OCI-LY3 (cell line): ENCODE measurements at regions not wholly inside any gene's neighbourhood (a gene's known extent, or its start where the extent isn't known, plus 50 kb on each side); places are given as distances from the start of the nearest gene placed in this dataset.

Source experiments
- H2AFZ ChIP-seq: fragments of 200-600, 300-600 bp; shearing (Covaris generic); 2 replicates; pipeline ENCODE4 v1.6.0; 2014; ENCODE audit warnings: antibody characterized with exemption, low read depth, low read length
- H3K27ac ChIP-seq: fragments of 200-600, 300-600 bp; sonication (generic); 2 replicates; pipeline ENCODE4 v1.5.1; 2014; ENCODE audit warnings: mild to moderate bottlenecking, low read length, moderate library complexity, mixed read lengths
- H3K27me3 ChIP-seq: fragments of 200-600, 300-600 bp; sonication (generic); 2 replicates; pipeline ENCODE4 v1.6.1; 2014; ENCODE audit warnings: low read depth, low read length, mixed read lengths
- H3K36me3 ChIP-seq: fragments of 200-600, 300-600 bp; sonication (generic); replicated peaks from 2 replicates; pipeline ENCODE3; 2014; ENCODE audit warnings: low read depth, low read length, mixed read lengths
- H3K4me1 ChIP-seq: fragments of 300-600, 200-600 bp; sonication (generic); 2 replicates; pipeline ENCODE4 v1.6.1; 2014; ENCODE audit warnings: low read length, mixed read lengths
- H3K4me2 ChIP-seq: fragments of 200-600, 300-600 bp; sonication (generic); 2 replicates; pipeline ENCODE4 v1.6.1; 2014; ENCODE audit warnings: low read length, mixed read lengths
- H3K4me3 ChIP-seq: fragments of 300-600, 200-600 bp; sonication (generic); 2 replicates; pipeline ENCODE4 v1.5.1; 2014; ENCODE audit warnings: antibody characterized with exemption, mild to moderate bottlenecking, low read length, moderate library complexity
- H3K79me2 ChIP-seq: fragments of 300-600, 200-600 bp; shearing (Covaris generic); 2 replicates; pipeline ENCODE4 v1.6.1; 2014; ENCODE audit warnings: mild to moderate bottlenecking, low read length, mixed read lengths
- H3K9ac ChIP-seq: fragments of 300-600, 200-600 bp; shearing (Covaris generic); 2 replicates; pipeline ENCODE4 v1.6.0; 2014; ENCODE audit warnings: mild to moderate bottlenecking, low read length, moderate library complexity
- H3K9me3 ChIP-seq: fragments of 200-600, 300-600 bp; shearing (Covaris generic); 2 replicates; pipeline ENCODE4 v1.6.1; 2014; ENCODE audit warnings: low read length, mixed read lengths; ENCODE audit not compliant: insufficient read depth
- H4K20me1 ChIP-seq: fragments of 200-600, 300-600 bp; sonication (generic); 2 replicates; pipeline ENCODE4 v1.6.1; 2016; ENCODE audit warnings: low read length, mixed read lengths; ENCODE audit not compliant: insufficient read depth
- CTCF ChIP-seq: fragments of 200-600, 300-600 bp; sonication (generic); IDR thresholded peaks from 2 replicates; pipeline ENCODE4 v1.5.1; 2014; ENCODE audit warnings: antibody characterized with exemption, low read length, low read depth
- EZH2phosphoT487 ChIP-seq: fragments of 200-600 bp; shearing (Covaris generic); IDR thresholded peaks from 2 replicates; pipeline ENCODE4 v1.6.1; 2018; ENCODE audit warnings: antibody characterized with exemption, mixed run types, low read depth

- Histone ChIP-seq H2AFZ (no peak overlapping the region), H3K36me3 (no peaks in the 10 kb centered on the region), H3K9me3 (no peaks in the 10 kb centered on the region), H3K4me2 (no peak overlapping the region), H3K27ac (no peak overlapping the region), H3K4me1 (no peaks in the 10 kb centered on the region), H4K20me1 (no peaks in the 10 kb centered on the region), H3K27me3 (no peaks in the 10 kb centered on the region), H3K79me2 (no peaks in the 10 kb centered on the region), H3K4me3 (no peak overlapping the region), H3K9ac (no peak overlapping the region)
- no peak for TF ChIP-seq EZH2phosphoT487
- no peak for TF ChIP-seq CTCF
Observed at GRCh38 chr12:28130234-28130624, 60.0 kb upstream of the CCDC91 start.

DNA sequence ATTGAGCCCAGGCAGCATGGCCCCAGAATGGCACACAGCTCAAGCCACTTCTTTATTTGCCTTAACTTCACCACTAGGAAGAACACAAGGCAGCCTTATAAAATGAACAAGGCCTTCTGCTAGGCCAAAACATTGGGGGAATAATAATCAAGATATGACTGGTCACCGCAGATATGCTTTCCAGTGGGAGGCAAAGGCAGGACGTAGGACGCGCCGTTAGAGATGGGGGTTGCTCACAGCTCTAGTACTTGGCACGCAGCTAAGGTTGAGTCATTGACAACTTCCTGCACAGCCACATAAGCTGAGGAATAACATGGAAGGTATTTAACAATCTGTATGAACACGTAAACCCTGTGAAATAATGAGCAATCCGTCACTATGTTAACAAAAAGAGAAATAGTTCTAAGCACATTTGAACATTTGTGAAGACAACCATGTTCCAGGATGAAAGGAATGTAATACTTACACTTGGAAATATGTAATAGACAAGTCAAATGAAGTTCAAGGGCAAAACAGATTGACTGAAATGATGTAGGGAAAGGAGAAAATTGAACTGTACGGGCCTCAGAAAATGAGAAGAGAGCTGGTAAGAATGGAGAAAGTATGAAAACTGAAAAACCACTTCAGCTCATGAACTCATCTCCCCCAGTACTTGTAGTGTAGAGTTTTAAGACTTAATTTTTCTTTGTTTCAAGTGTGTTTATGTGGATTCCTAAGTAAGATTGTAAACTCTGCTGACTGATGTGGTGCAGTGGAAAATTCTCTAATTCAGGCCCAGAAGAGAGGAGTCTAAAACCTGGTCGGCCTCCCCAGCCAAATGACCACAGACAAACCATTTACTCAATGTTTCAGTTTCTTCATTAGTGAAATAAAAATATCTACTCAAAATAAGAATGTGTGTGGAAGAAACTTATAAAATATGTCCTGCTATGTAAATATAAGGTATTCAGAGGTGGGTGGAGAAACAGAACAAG lies 59.3 kb upstream of the CCDC91 start:
- H3K4me2 ChIP-seq: no peak overlapping the region
- no peak overlapping the region for H2AFZ ChIP-seq
- TF ChIP-seq CTCF (no peak), EZH2phosphoT487 (no peak)

GRCh38 chr12:28132398-28132797 lies 57.9 kb upstream of the CCDC91 start:
- Histone ChIP-seq H3K9me3 (no peaks in the 10 kb centered on the region), H3K79me2 (no peaks in the 10 kb centered on the region), H4K20me1 (no peaks in the 10 kb centered on the region), H3K4me3 (no peak overlapping the region), H3K9ac (no peak overlapping the region), H3K27me3 (no peaks in the 10 kb centered on the region), H3K4me2 (no peak overlapping the region), H3K36me3 (no peaks in the 10 kb centered on the region), H3K4me1 (peaks cover 9% of the 10 kb centered on the region), H3K27ac (no peak overlapping the region), H2AFZ (no peak overlapping the region)
- TF ChIP-seq CTCF: no peak
- TF ChIP-seq EZH2phosphoT487: no peak

More for the DNA sequence above, 59.3 kb upstream of the CCDC91 start:
- H3K79me2 ChIP-seq: no peaks in the 10 kb centered on the region
- H4K20me1 ChIP-seq: no peaks in the 10 kb centered on the region
- H3K9ac ChIP-seq: no peak overlapping the region
- H3K27ac ChIP-seq: no peak overlapping the region
- no peaks in the 10 kb centered on the region for H3K4me1 ChIP-seq
- H3K27me3 ChIP-seq: no peaks in the 10 kb centered on the region
- H3K36me3 ChIP-seq: no peaks in the 10 kb centered on the region
- no peak overlapping the region for H3K4me3 ChIP-seq
- H3K9me3 ChIP-seq: no peaks in the 10 kb centered on the region

DNA sequence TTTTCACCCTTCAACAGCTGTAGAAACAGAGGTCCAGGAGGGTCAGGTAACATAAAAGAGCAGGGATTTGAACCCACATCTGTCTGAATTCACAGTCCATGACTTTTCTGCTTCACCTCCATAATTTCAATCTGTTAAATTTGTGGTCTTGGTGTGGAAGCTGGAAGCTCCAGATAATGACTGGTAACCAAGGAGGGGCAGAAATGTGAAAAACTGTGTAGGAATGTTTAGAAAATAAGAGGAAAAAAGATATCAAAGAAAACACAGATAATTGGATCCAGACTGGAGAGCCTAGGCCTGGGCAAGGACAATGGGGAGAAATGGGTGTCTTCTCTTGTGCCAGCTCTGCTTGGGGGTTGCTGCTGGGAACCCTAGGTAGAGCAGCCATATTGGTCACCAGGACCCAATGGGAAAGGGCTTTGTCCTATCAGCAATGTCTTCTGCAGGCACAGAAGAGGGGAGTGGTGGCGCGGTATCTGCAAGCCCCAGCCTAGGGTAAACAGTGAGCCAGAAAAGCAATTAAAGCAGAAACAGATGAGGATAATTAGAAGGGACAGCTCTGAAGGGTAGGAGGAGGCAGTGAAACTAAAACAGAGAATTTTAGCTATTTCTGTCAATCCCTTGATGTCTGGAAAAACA lies 54.3 kb upstream of the CCDC91 start:
- no peak overlapping the region for H3K4me2 ChIP-seq
- H3K4me1 ChIP-seq: peaks cover 9% of the 10 kb centered on the region
- no peaks in the 10 kb centered on the region for H4K20me1 ChIP-seq
- no peak overlapping the region for H3K27ac ChIP-seq
- H3K9me3 ChIP-seq: no peaks in the 10 kb centered on the region
- H3K36me3 ChIP-seq: no peaks in the 10 kb centered on the region
- no peak overlapping the region for H2AFZ ChIP-seq
- H3K4me3 ChIP-seq: no peak overlapping the region
- H3K79me2 ChIP-seq: no peaks in the 10 kb centered on the region
- TF ChIP-seq CTCF (no peak), EZH2phosphoT487 (no peak)
- no peak overlapping the region for H3K9ac ChIP-seq
- no peaks in the 10 kb centered on the region for H3K27me3 ChIP-seq
